ENCODE measurements at regions not wholly inside any gene's neighbourhood (a gene's known extent, or its start where the extent isn't known, plus 50 kb on each side); places are given as distances from the start of the nearest gene placed in this dataset.

GRCh38 chr10:65778753-65779152 lies 1147.1 kb upstream of the LRRTM3 start:
- CTCF ChIA-PET, result interaction anchor here (0.6 kb wide), 1 partner anchor 287 kb away, joined by 3 read pairs; no protein-coding TSS in a partner anchor
- H3K4me3 ChIP-seq (ENCODE audit: low read depth, low read length), result no peak overlapping the region
- no peaks in the 10 kb centered on the region for H3K36me3 ChIP-seq (ENCODE audit: control insufficient read depth in 2 of 2, insufficient read depth in 1 of 2, low read length in 2 of 2)
- no peaks in the 10 kb centered on the region for H3K9me3 ChIP-seq (ENCODE audit: control insufficient read depth, insufficient read depth, low read depth, low read length)
- H3K4me1 ChIP-seq (ENCODE audit: control insufficient read depth, insufficient read depth, low read length), result no peaks in the 10 kb centered on the region
- POLR2A ChIA-PET, result no interaction called here
- no peak for TF ChIP-seq ZNF530 (tag by site-specific recombination; IDR thresholded peaks at IDR 0.05; ENCODE audit: low read depth)
- no peak for TF ChIP-seq ZNF221 (tag by site-specific recombination; IDR thresholded peaks at IDR 0.05; ENCODE audit: borderline replicate concordance)
- no peak for TF ChIP-seq ZNF140 (tag by site-specific recombination; IDR thresholded peaks at IDR 0.05)
- TF ChIP-seq ZNF707 (tag by site-specific recombination; IDR thresholded peaks at IDR 0.05), result no peak
- TF ChIP-seq ZNF600 (tag by site-specific recombination; IDR thresholded peaks at IDR 0.05), result no peak
- TF ChIP-seq ZNF404 (tag by site-specific recombination; IDR thresholded peaks at IDR 0.05), result no peak
- no peak for TF ChIP-seq ZNF670 (tag by site-specific recombination; IDR thresholded peaks at IDR 0.05; ENCODE audit: low read depth)
- TF ChIP-seq ZNF692 (tag by site-specific recombination; IDR thresholded peaks at IDR 0.05), result no peak
- TF ChIP-seq ZNF354C (tag by site-specific recombination; IDR thresholded peaks at IDR 0.05; ENCODE audit: borderline replicate concordance, low read depth), result no peak
- TF ChIP-seq ZNF10 (tag by site-specific recombination; IDR thresholded peaks at IDR 0.05), result no peak
- no peak for TF ChIP-seq ZNF501 (tag by site-specific recombination; IDR thresholded peaks at IDR 0.05)
- no peak overlapping the region for H3K27ac ChIP-seq (ENCODE audit: extremely low read depth, low read depth, low read length)

GRCh38 chr10:65779985-65780384 lies 1145.9 kb upstream of the LRRTM3 start:
- ChIA-PET POLR2A (no interaction called here), CTCF (no interaction called here)
- Histone ChIP-seq H3K27ac (ENCODE audit: extremely low read depth, low read depth, low read length) (no peak overlapping the region), H3K9me3 (ENCODE audit: control insufficient read depth, insufficient read depth, low read depth, low read length) (no peaks in the 10 kb centered on the region), H3K4me1 (ENCODE audit: control insufficient read depth, insufficient read depth, low read length) (no peaks in the 10 kb centered on the region), H3K36me3 (ENCODE audit: control insufficient read depth in 2 of 2, insufficient read depth in 1 of 2, low read length in 2 of 2) (no peaks in the 10 kb centered on the region), H3K4me3 (ENCODE audit: low read depth, low read length) (no peak overlapping the region)
- TF ChIP-seq ZNF311 (tag by site-specific recombination; IDR thresholded peaks at IDR 0.05; ENCODE audit: borderline replicate concordance) (no peak), PATZ1 (tag by site-specific recombination; IDR thresholded peaks at IDR 0.05) (no peak), ZNF513 (tag by site-specific recombination; IDR thresholded peaks at IDR 0.05) (no peak), ZNF514 (tag by site-specific recombination; IDR thresholded peaks at IDR 0.05) (no peak), RBAK (tag by site-specific recombination; IDR thresholded peaks at IDR 0.05) (no peak), WT1 (tag by site-specific recombination; IDR thresholded peaks at IDR 0.05) (no peak), ZNF664 (tag by site-specific recombination; IDR thresholded peaks at IDR 0.05) (no peak), GFI1B (tag by site-specific recombination; IDR thresholded peaks at IDR 0.05) (no peak)
- TF ChIP-seq, protein P1, sequence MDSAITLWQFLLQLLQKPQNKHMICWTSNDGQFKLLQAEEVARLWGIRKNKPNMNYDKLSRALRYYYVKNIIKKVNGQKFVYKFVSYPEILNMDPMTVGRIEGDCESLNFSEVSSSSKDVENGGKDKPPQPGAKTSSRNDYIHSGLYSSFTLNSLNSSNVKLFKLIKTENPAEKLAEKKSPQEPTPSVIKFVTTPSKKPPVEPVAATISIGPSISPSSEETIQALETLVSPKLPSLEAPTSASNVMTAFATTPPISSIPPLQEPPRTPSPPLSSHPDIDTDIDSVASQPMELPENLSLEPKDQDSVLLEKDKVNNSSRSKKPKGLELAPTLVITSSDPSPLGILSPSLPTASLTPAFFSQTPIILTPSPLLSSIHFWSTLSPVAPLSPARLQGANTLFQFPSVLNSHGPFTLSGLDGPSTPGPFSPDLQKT (IDR thresholded peaks at IDR 0.05; ENCODE audit: borderline replicate concordance, low read depth, low read length), result no peak
- TF ChIP-seq, protein P2, sequence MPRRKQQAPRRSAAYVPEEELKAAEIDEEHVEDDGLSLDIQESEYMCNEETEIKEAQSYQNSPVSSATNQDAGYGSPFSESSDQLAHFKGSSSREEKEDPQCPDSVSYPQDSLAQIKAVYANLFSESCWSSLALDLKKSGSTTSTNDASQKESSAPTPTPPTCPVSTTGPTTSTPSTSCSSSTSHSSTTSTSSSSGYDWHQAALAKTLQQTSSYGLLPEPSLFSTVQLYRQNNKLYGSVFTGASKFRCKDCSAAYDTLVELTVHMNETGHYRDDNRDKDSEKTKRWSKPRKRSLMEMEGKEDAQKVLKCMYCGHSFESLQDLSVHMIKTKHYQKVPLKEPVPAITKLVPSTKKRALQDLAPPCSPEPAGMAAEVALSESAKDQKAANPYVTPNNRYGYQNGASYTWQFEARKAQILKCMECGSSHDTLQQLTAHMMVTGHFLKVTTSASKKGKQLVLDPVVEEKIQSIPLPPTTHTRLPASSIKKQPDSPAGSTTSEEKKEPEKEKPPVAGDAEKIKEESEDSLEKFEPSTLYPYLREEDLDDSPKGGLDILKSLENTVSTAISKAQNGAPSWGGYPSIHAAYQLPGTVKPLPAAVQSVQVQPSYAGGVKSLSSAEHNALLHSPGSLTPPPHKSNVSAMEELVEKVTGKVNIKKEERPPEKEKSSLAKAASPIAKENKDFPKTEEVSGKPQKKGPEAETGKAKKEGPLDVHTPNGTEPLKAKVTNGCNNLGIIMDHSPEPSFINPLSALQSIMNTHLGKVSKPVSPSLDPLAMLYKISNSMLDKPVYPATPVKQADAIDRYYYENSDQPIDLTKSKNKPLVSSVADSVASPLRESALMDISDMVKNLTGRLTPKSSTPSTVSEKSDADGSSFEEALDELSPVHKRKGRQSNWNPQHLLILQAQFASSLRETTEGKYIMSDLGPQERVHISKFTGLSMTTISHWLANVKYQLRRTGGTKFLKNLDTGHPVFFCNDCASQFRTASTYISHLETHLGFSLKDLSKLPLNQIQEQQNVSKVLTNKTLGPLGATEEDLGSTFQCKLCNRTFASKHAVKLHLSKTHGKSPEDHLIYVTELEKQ (tag by site-specific recombination; IDR thresholded peaks at IDR 0.05; ENCODE audit: borderline replicate concordance), result no peak
